ENCODE measurements at regions not wholly inside any gene's neighbourhood (a gene's known extent, or its start where the extent isn't known, plus 50 kb on each side); places are given as distances from the start of the nearest gene placed in this dataset.

GRCh38 chr6:170228946-170229310 is 62.0 kb downstream of the DLL1 start:
- H3K4me3 ChIP-seq (ENCODE audit: low read depth, low read length): no peak overlapping the region
- H3K36me3 ChIP-seq: no peaks in the 10 kb centered on the region
- H3K9me3 ChIP-seq (ENCODE audit: severe bottlenecking): no peaks in the 10 kb centered on the region
- H3K27ac ChIP-seq: no peak overlapping the region
- H3K27me3 ChIP-seq (ENCODE audit: insufficient read depth, low read depth, severe bottlenecking): no peaks in the 10 kb centered on the region
- no peak for DNase-seq
- TF ChIP-seq CTCF (IDR thresholded peaks at IDR 0.05; ENCODE audit: low read depth, low read length): no peak

GRCh38 chr6:170227996-170228945 is 62.6 kb downstream of the DLL1 start:
- no peak overlapping the region for H3K4me3 ChIP-seq (ENCODE audit: low read depth, low read length)
- no peaks in the 10 kb centered on the region for H3K27me3 ChIP-seq (ENCODE audit: insufficient read depth, low read depth, severe bottlenecking)
- no peak overlapping the region for H3K27ac ChIP-seq
- H3K9me3 ChIP-seq (ENCODE audit: severe bottlenecking): no peaks in the 10 kb centered on the region
- H3K36me3 ChIP-seq: no peaks in the 10 kb centered on the region
- no peak for TF ChIP-seq CTCF (IDR thresholded peaks at IDR 0.05; ENCODE audit: low read depth, low read length)
- no peak for DNase-seq

GRCh38 chr6:170227521-170227983 is 63.3 kb downstream of the DLL1 start:
- H3K36me3 ChIP-seq: no peaks in the 10 kb centered on the region
- DNase-seq: no peak
- no peak overlapping the region for H3K27ac ChIP-seq
- H3K4me3 ChIP-seq (ENCODE audit: low read depth, low read length): no peak overlapping the region
- TF ChIP-seq CTCF (IDR thresholded peaks at IDR 0.05; ENCODE audit: low read depth, low read length): no peak
- H3K9me3 ChIP-seq (ENCODE audit: severe bottlenecking): no peaks in the 10 kb centered on the region
- H3K27me3 ChIP-seq (ENCODE audit: insufficient read depth, low read depth, severe bottlenecking): no peaks in the 10 kb centered on the region

- H3K36me3 ChIP-seq: no peaks in the 10 kb centered on the region
- no peak overlapping the region for H3K27ac ChIP-seq
- no peak for DNase-seq
- no peaks in the 10 kb centered on the region for H3K9me3 ChIP-seq (ENCODE audit: severe bottlenecking)
- TF ChIP-seq CTCF (IDR thresholded peaks at IDR 0.05; ENCODE audit: low read depth, low read length): no peak
- no peak overlapping the region for H3K4me3 ChIP-seq (ENCODE audit: low read depth, low read length)
- no peaks in the 10 kb centered on the region for H3K27me3 ChIP-seq (ENCODE audit: insufficient read depth, low read depth, severe bottlenecking)
Observed at GRCh38 chr6:170226647-170227046, 64.2 kb downstream of the DLL1 start.

GRCh38 chr6:170225852-170226417 is 64.9 kb downstream of the DLL1 start:
- Histone ChIP-seq H3K27me3 (ENCODE audit: insufficient read depth, low read depth, severe bottlenecking) (no peaks in the 10 kb centered on the region), H3K9me3 (ENCODE audit: severe bottlenecking) (no peaks in the 10 kb centered on the region), H3K36me3 (no peaks in the 10 kb centered on the region), H3K4me3 (ENCODE audit: low read depth, low read length) (no peak overlapping the region), H3K27ac (no peak overlapping the region)
- DNase-seq: no peak
- no peak for TF ChIP-seq CTCF (IDR thresholded peaks at IDR 0.05; ENCODE audit: low read depth, low read length)
